ENCODE measurements at regions not wholly inside any gene's neighbourhood (a gene's known extent, or its start where the extent isn't known, plus 50 kb on each side); places are given as distances from the start of the nearest gene placed in this dataset.

GRCh38 chr10:37490266-37490665 lies 364.9 kb downstream of the ANKRD30A start:
- Histone ChIP-seq H3K79me2 (replicated peaks; ENCODE audit: insufficient read depth) (no peaks in the 10 kb centered on the region), H2AFZ (no peak overlapping the region), H3K27me3 (ENCODE audit: insufficient read depth) (no peaks in the 10 kb centered on the region), H3F3A (replicated peaks; ENCODE audit: low read depth) (no peaks in the 10 kb centered on the region), H3K27ac (ENCODE audit: low read depth) (no peak overlapping the region), H3K4me3 (no peak overlapping the region), H3K36me3 (ENCODE audit: insufficient read depth) (no peaks in the 10 kb centered on the region; the same call in 1 of the 2 replicates), H3K4me1 (ENCODE audit: insufficient read depth) (no peaks in the 10 kb centered on the region), H3K9me2 (ENCODE audit: insufficient read depth) (no peaks in the 10 kb centered on the region), H3K4me2 (no peak overlapping the region), H4K20me1 (replicated peaks; ENCODE audit: insufficient read depth) (no peaks in the 10 kb centered on the region)
- H3K36me3 Mint-ChIP-seq (ENCODE audit: low read depth), result peaks cover 26% of the 10 kb centered on the region
- no peaks in the 10 kb centered on the region for H3K4me1 Mint-ChIP-seq
- H3K27ac Mint-ChIP-seq, result no peak overlapping the region
- no peak overlapping the region for H3K4me3 Mint-ChIP-seq
- no peak for DNase-seq (ENCODE audit: low spot score)
- TF ChIP-seq, protein P1, sequence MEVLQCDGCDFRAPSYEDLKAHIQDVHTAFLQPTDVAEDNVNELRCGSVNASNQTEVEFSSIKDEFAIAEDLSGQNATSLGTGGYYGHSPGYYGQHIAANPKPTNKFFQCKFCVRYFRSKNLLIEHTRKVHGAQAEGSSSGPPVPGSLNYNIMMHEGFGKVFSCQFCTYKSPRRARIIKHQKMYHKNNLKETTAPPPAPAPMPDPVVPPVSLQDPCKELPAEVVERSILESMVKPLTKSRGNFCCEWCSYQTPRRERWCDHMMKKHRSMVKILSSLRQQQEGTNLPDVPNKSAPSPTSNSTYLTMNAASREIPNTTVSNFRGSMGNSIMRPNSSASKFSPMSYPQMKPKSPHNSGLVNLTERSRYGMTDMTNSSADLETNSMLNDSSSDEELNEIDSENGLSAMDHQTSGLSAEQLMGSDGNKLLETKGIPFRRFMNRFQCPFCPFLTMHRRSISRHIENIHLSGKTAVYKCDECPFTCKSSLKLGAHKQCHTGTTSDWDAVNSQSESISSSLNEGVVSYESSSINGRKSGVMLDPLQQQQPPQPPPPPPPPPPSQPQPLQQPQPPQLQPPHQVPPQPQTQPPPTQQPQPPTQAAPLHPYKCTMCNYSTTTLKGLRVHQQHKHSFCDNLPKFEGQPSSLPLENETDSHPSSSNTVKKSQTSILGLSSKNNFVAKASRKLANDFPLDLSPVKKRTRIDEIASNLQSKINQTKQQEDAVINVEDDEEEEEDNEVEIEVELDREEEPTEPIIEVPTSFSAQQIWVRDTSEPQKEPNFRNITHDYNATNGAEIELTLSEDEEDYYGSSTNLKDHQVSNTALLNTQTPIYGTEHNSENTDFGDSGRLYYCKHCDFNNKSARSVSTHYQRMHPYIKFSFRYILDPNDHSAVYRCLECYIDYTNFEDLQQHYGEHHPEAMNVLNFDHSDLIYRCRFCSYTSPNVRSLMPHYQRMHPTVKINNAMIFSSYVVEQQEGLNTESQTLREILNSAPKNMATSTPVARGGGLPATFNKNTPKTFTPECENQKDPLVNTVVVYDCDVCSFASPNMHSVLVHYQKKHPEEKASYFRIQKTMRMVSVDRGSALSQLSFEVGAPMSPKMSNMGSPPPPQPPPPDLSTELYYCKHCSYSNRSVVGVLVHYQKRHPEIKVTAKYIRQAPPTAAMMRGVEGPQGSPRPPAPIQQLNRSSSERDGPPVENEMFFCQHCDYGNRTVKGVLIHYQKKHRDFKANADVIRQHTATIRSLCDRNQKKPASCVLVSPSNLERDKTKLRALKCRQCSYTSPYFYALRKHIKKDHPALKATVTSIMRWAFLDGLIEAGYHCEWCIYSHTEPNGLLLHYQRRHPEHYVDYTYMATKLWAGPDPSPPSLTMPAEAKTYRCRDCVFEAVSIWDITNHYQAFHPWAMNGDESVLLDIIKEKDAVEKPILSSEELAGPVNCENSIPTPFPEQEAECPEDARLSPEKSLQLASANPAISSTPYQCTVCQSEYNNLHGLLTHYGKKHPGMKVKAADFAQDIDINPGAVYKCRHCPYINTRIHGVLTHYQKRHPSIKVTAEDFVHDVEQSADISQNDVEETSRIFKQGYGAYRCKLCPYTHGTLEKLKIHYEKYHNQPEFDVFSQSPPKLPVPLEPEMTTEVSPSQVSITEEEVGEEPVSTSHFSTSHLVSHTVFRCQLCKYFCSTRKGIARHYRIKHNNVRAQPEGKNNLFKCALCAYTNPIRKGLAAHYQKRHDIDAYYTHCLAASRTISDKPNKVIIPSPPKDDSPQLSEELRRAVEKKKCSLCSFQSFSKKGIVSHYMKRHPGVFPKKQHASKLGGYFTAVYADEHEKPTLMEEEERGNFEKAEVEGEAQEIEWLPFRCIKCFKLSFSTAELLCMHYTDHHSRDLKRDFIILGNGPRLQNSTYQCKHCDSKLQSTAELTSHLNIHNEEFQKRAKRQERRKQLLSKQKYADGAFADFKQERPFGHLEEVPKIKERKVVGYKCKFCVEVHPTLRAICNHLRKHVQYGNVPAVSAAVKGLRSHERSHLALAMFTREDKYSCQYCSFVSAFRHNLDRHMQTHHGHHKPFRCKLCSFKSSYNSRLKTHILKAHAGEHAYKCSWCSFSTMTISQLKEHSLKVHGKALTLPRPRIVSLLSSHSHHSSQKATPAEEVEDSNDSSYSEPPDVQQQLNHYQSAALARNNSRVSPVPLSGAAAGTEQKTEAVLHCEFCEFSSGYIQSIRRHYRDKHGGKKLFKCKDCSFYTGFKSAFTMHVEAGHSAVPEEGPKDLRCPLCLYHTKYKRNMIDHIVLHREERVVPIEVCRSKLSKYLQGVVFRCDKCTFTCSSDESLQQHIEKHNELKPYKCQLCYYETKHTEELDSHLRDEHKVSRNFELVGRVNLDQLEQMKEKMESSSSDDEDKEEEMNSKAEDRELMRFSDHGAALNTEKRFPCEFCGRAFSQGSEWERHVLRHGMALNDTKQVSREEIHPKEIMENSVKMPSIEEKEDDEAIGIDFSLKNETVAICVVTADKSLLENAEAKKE (CRISPR knock-in tag; IDR thresholded peaks at IDR 0.05), result no peak
- TF ChIP-seq, protein P2, sequence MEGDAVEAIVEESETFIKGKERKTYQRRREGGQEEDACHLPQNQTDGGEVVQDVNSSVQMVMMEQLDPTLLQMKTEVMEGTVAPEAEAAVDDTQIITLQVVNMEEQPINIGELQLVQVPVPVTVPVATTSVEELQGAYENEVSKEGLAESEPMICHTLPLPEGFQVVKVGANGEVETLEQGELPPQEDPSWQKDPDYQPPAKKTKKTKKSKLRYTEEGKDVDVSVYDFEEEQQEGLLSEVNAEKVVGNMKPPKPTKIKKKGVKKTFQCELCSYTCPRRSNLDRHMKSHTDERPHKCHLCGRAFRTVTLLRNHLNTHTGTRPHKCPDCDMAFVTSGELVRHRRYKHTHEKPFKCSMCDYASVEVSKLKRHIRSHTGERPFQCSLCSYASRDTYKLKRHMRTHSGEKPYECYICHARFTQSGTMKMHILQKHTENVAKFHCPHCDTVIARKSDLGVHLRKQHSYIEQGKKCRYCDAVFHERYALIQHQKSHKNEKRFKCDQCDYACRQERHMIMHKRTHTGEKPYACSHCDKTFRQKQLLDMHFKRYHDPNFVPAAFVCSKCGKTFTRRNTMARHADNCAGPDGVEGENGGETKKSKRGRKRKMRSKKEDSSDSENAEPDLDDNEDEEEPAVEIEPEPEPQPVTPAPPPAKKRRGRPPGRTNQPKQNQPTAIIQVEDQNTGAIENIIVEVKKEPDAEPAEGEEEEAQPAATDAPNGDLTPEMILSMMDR (conservative IDR thresholded peaks at IDR 0.05; ENCODE audit: low read depth in 2 of 2), result no peak
- peaks cover 95% of the 10 kb centered on the region for H3K9me3 Mint-ChIP-seq
- no peaks in the 10 kb centered on the region for H3K27me3 Mint-ChIP-seq (ENCODE audit: insufficient read depth, low read depth, poor library complexity)
- no peak for ATAC-seq

GRCh38 chr10:37489658-37490003 lies 364.2 kb downstream of the ANKRD30A start:
- Histone ChIP-seq H2AFZ (no peak overlapping the region), H3K79me2 (replicated peaks; ENCODE audit: insufficient read depth) (no peaks in the 10 kb centered on the region), H3K36me3 (ENCODE audit: insufficient read depth) (no peaks in the 10 kb centered on the region; the same call in 1 of the 2 replicates), H3F3A (replicated peaks; ENCODE audit: low read depth) (no peaks in the 10 kb centered on the region), H3K27ac (ENCODE audit: low read depth) (no peak overlapping the region), H3K4me2 (no peak overlapping the region), H3K4me1 (ENCODE audit: insufficient read depth) (no peaks in the 10 kb centered on the region), H3K9me2 (ENCODE audit: insufficient read depth) (no peaks in the 10 kb centered on the region), H3K27me3 (ENCODE audit: insufficient read depth) (no peaks in the 10 kb centered on the region), H4K20me1 (replicated peaks; ENCODE audit: insufficient read depth) (no peaks in the 10 kb centered on the region), H3K4me3 (no peak overlapping the region)
- Mint-ChIP-seq H3K9me3 (peaks cover 94% of the 10 kb centered on the region), H3K36me3 (ENCODE audit: low read depth) (peaks cover 28% of the 10 kb centered on the region), H3K27me3 (ENCODE audit: insufficient read depth, low read depth, poor library complexity) (no peaks in the 10 kb centered on the region), H3K4me1 (no peaks in the 10 kb centered on the region), H3K27ac (no peak overlapping the region), H3K4me3 (no peak overlapping the region)
- ATAC-seq, result no peak
- DNase-seq (ENCODE audit: low spot score), result no peak
- TF ChIP-seq EZH2phosphoT487 (IDR thresholded peaks at IDR 0.05; ENCODE audit: unreplicated experiment) (no peak), EZH2 (IDR thresholded peaks at IDR 0.05; ENCODE audit: low read depth, unreplicated experiment) (no peak), ETS1 (IDR thresholded peaks at IDR 0.05) (no peak), REST (IDR thresholded peaks at IDR 0.05; ENCODE audit: unreplicated experiment) (no peak)
- TF ChIP-seq, protein P2 (conservative IDR thresholded peaks at IDR 0.05; ENCODE audit: low read depth in 2 of 2), result no peak
